ENCODE measurements at regions not wholly inside any gene's neighbourhood (a gene's known extent, or its start where the extent isn't known, plus 50 kb on each side); places are given as distances from the start of the nearest gene placed in this dataset.

GRCh38 chr20:24305371-24305770, 164.1 kb upstream of the SYNDIG1 start:
- Histone ChIP-seq H3K4me3 (ENCODE audit: low read depth, low read length) (no peak overlapping the region), H3K27ac (ENCODE audit: low read depth, low read length) (no peak overlapping the region), H3K27me3 (ENCODE audit: control insufficient read depth, insufficient read depth, low read length) (no peaks in the 10 kb centered on the region), H3K9me3 (ENCODE audit: control insufficient read depth, insufficient read depth, low read length) (no peaks in the 10 kb centered on the region)
- CTCF ChIA-PET, result no interaction called here
- TF ChIP-seq CTCF (IDR thresholded peaks at IDR 0.05; ENCODE audit: low read depth, low read length), result no peak
- POLR2A ChIA-PET, result no interaction called here
- no peak for DNase-seq (ENCODE audit: low read depth, low spot score)

GRCh38 chr20:24304291-24304690, 165.1 kb upstream of the SYNDIG1 start:
- no peak overlapping the region for H3K4me3 ChIP-seq (ENCODE audit: low read depth, low read length)
- no peak for TF ChIP-seq CTCF (IDR thresholded peaks at IDR 0.05; ENCODE audit: low read depth, low read length)
- no peaks in the 10 kb centered on the region for H3K9me3 ChIP-seq (ENCODE audit: control insufficient read depth, insufficient read depth, low read length)
- H3K27me3 ChIP-seq (ENCODE audit: control insufficient read depth, insufficient read depth, low read length), result no peaks in the 10 kb centered on the region
- no peak for DNase-seq (ENCODE audit: low read depth, low spot score)
- CTCF ChIA-PET, result no interaction called here
- POLR2A ChIA-PET, result no interaction called here
- H3K27ac ChIP-seq (ENCODE audit: low read depth, low read length), result no peak overlapping the region

DNA sequence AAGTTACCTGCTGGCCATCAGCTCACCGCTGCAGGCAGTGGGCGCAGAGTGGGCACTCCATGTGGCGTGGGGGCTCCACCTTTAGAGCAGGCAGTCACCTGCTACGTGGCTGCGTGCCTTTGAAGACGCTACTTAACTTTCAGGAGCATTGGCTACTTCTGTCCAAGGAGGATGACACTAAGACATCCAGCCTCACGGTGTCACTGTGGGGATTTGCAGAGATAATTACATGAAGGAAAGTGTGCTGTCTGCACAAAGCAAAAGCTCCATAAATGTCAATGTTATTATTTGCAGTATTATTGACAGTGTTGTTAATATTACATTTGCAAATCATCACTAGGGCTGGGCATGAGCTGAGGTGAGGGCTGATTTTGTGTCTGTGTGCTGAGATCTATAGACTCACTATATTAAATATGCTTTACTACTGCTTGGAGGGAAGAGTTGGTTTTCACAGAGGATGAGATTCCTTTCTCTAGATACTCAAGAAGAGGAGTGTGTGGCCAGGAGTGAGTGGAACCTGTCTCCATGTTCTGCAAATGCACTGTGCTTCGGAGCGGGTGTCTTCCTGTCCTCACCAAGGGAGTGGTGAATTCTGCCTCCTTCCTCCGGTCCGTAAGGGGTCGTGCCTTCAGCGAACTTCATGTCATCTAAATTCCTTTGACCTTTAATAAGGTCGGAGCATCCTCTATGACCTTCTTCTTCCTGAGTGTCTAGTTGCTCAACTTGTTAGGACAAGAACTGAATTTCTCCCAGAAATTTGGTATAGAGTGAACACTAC, 165.8 kb upstream of the SYNDIG1 start:
- H3K27ac ChIP-seq (ENCODE audit: low read depth, low read length), result no peak overlapping the region
- no peak overlapping the region for H3K4me3 ChIP-seq (ENCODE audit: low read depth, low read length)
- no peaks in the 10 kb centered on the region for H3K27me3 ChIP-seq (ENCODE audit: control insufficient read depth, insufficient read depth, low read length)
- DNase-seq (ENCODE audit: low read depth, low spot score), result no peak
- ChIA-PET POLR2A (no interaction called here), CTCF (no interaction called here)
- no peaks in the 10 kb centered on the region for H3K9me3 ChIP-seq (ENCODE audit: control insufficient read depth, insufficient read depth, low read length)
- no peak for TF ChIP-seq CTCF (IDR thresholded peaks at IDR 0.05; ENCODE audit: low read depth, low read length)

DNA sequence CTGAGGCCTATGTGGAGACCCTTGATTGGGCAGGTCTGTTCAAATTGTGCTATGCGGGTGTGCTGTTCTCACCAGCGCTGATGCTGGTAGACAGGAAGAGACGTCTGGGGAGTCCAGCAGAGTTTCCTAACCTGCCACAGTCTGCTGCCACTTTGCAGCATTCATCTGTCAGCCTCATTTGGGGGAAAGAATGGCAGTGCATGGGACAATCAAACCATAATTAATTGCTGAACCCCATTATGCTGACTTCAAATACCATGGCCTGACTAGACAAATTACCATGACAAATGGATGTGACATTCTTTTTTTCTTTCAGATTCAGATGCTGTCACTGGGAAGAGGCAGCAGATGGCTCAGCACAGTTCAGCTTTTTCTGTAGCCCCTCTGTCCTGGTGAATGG, 171.4 kb upstream of the SYNDIG1 start:
- H3K4me3 ChIP-seq (ENCODE audit: low read depth, low read length), result no peak overlapping the region
- no peaks in the 10 kb centered on the region for H3K9me3 ChIP-seq (ENCODE audit: control insufficient read depth, insufficient read depth, low read length)
- no peaks in the 10 kb centered on the region for H3K27me3 ChIP-seq (ENCODE audit: control insufficient read depth, insufficient read depth, low read length)
- no peak for DNase-seq (ENCODE audit: low read depth, low spot score)
- CTCF ChIA-PET, result no interaction called here
- POLR2A ChIA-PET, result interaction anchor here (0.6 kb wide), 1 partner anchor 861 kb away, joined by 3 read pairs; no protein-coding TSS in a partner anchor
- TF ChIP-seq CTCF (IDR thresholded peaks at IDR 0.05; ENCODE audit: low read depth, low read length), result no peak
- H3K27ac ChIP-seq (ENCODE audit: low read depth, low read length), result no peak overlapping the region

GRCh38 chr20:24296477-24297261, 172.8 kb upstream of the SYNDIG1 start:
- Histone ChIP-seq H3K27me3 (ENCODE audit: control insufficient read depth, insufficient read depth, low read length) (no peaks in the 10 kb centered on the region), H3K27ac (ENCODE audit: low read depth, low read length) (no peak overlapping the region), H3K9me3 (ENCODE audit: control insufficient read depth, insufficient read depth, low read length) (no peaks in the 10 kb centered on the region), H3K4me3 (ENCODE audit: low read depth, low read length) (no peak overlapping the region)
- no peak for TF ChIP-seq CTCF (IDR thresholded peaks at IDR 0.05; ENCODE audit: low read depth, low read length)
- CTCF ChIA-PET, result interaction anchor here (0.7 kb wide), 1 partner anchor 484 kb away, joined by 3 read pairs; no protein-coding TSS in a partner anchor
- DNase-seq (ENCODE audit: low read depth, low spot score), result no peak
- POLR2A ChIA-PET, result interaction anchor here (0.5 kb wide), 1 partner anchor 658 kb away, joined by 3 read pairs; no protein-coding TSS in a partner anchor
